ENCODE measurements at regions not wholly inside any gene's neighbourhood (a gene's known extent, or its start where the extent isn't known, plus 50 kb on each side); places are given as distances from the start of the nearest gene placed in this dataset.

DNA sequence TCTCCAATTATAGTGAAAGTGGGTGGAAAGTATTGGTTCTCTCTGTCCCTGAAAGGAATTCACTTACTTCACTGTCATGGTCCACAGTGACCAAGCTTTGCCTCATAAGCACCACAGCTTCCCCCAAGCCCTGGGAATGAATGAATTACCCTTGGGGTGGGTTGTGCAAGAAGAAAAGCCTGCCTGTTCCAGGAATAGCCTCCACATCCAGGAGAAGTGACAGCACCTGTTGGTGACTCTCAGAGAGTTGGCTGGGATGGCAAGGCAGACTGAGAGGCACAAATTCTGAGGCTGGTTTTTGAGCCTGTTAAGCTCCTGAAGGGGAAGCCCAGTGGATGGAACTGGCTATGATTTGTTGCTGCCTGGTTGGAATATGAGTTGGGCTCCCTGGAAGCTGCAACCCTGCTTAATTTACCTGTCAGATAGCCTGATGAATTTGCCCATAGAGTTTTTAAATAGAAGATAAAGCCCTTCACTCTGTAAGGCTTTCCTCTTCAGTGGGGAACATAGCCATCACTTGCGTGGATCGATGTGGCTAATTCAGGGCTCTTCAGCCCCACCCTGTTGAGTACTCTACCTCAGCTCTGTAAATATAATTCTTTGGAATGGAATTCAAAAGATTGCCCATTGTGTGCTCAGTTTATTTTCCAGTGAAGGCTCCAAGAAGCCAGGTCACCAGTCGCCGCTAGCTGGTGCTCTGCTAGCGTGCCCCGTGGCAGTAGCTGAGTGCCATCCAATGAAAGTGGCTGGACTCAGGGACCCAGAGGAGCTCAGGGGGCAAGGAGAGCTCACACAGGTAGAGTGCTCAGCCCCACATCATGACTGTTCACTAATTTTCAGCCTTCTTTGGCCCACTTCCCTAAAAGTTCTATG lies 479.3 kb downstream of the IRS1 start:
- TF ChIP-seq CTCF (IDR thresholded peaks at IDR 0.05) = no peak
- Mint-ChIP-seq H3K36me3 (ENCODE audit: unreplicated experiment) (no peaks in the 10 kb centered on the region), H3K4me3 (ENCODE audit: unreplicated experiment) (no peak overlapping the region), H3K9me3 (ENCODE audit: unreplicated experiment) (no peaks in the 10 kb centered on the region), H3K27me3 (ENCODE audit: unreplicated experiment) (no peaks in the 10 kb centered on the region), H3K27ac (ENCODE audit: unreplicated experiment) (no peak overlapping the region), H3K4me1 (ENCODE audit: unreplicated experiment) (no peaks in the 10 kb centered on the region)
- no peak for DNase-seq (ENCODE audit: extremely low spot score, unreplicated experiment)

DNA sequence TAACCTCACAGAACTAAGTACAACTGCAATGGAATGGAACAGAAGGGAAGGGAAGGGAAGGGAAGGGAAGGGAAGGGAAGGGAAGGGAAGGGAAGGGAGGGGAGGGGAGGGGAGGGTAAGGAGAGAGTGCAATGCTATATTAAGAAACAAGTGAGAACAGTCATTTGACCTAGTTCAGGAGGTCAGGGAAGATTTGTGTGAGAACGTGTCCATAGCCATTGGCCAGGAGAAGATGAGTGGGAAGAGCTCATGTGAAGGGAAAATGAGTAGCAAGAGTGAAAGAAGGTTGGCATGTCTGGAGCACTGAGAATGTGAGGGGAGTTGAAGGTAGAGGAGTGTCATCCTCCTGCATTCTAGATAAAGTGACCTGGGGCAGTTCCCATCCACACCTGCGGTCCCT lies 481.6 kb downstream of the IRS1 start:
- DNase-seq (ENCODE audit: extremely low spot score, unreplicated experiment) = no peak
- H3K4me1 Mint-ChIP-seq (ENCODE audit: unreplicated experiment) = no peaks in the 10 kb centered on the region
- no peak overlapping the region for H3K27ac Mint-ChIP-seq (ENCODE audit: unreplicated experiment)
- TF ChIP-seq CTCF (IDR thresholded peaks at IDR 0.05) = no peak
- H3K36me3 Mint-ChIP-seq (ENCODE audit: unreplicated experiment) = no peaks in the 10 kb centered on the region
- H3K4me3 Mint-ChIP-seq (ENCODE audit: unreplicated experiment) = no peak overlapping the region
- H3K27me3 Mint-ChIP-seq (ENCODE audit: unreplicated experiment) = no peaks in the 10 kb centered on the region
- H3K9me3 Mint-ChIP-seq (ENCODE audit: unreplicated experiment) = no peaks in the 10 kb centered on the region

DNA sequence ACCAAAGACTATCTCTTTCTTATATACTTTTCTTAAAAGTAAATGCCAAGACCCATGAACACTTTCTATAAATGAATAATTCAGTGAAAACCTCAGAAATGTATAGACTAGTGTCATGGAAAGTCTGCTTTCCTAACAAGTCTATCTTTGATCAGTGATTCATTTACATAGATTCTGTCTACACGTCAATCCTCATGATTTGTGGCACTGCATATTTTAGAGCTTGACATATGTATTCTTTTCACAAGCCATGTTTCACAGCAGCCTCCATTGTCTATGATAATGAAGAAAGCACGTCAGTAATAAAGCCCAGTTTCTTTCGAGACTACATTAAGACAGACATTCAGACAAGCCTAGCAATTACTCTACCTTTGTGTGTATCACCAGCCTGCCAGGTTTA lies 486.6 kb downstream of the IRS1 start:
- Mint-ChIP-seq H3K4me3 (ENCODE audit: unreplicated experiment) (no peak overlapping the region), H3K27me3 (ENCODE audit: unreplicated experiment) (no peaks in the 10 kb centered on the region), H3K9me3 (ENCODE audit: unreplicated experiment) (peaks cover 8% of the 10 kb centered on the region), H3K4me1 (ENCODE audit: unreplicated experiment) (peaks cover 12% of the 10 kb centered on the region), H3K36me3 (ENCODE audit: unreplicated experiment) (no peaks in the 10 kb centered on the region), H3K27ac (ENCODE audit: unreplicated experiment) (no peak overlapping the region)
- TF ChIP-seq CTCF (IDR thresholded peaks at IDR 0.05) = no peak
- DNase-seq (ENCODE audit: extremely low spot score, unreplicated experiment) = no peak

GRCh38 chr2:226312155-226312554 lies 487.5 kb downstream of the IRS1 start:
- peaks cover 8% of the 10 kb centered on the region for H3K9me3 Mint-ChIP-seq (ENCODE audit: unreplicated experiment)
- H3K4me3 Mint-ChIP-seq (ENCODE audit: unreplicated experiment) = no peak overlapping the region
- peaks cover 12% of the 10 kb centered on the region for H3K4me1 Mint-ChIP-seq (ENCODE audit: unreplicated experiment)
- no peaks in the 10 kb centered on the region for H3K27me3 Mint-ChIP-seq (ENCODE audit: unreplicated experiment)
- H3K36me3 Mint-ChIP-seq (ENCODE audit: unreplicated experiment) = no peaks in the 10 kb centered on the region
- DNase-seq (ENCODE audit: extremely low spot score, unreplicated experiment) = no peak
- no peak overlapping the region for H3K27ac Mint-ChIP-seq (ENCODE audit: unreplicated experiment)
- TF ChIP-seq CTCF (IDR thresholded peaks at IDR 0.05) = no peak

DNA sequence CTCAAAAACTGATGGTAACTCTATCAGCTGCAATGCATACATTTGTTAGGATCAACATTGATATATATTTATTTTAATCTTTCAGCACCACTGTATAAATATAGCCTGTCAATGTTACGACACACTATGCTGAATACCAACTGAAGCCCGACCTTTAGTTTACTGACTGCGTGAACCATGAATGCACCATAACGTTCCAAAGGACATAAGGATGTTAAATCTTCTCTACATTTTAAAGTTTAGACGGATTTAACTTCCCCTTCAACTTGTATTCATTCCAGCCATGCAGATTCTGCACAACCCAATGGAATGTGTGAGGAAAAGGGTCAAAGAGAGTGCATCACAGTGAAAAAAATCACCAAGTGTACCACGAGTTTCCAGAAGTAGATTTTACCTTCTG lies 489.5 kb downstream of the IRS1 start:
- no peak for TF ChIP-seq CTCF (IDR thresholded peaks at IDR 0.05)
- no peaks in the 10 kb centered on the region for H3K27me3 Mint-ChIP-seq (ENCODE audit: unreplicated experiment)
- no peaks in the 10 kb centered on the region for H3K36me3 Mint-ChIP-seq (ENCODE audit: unreplicated experiment)
- H3K9me3 Mint-ChIP-seq (ENCODE audit: unreplicated experiment) = peaks cover 8% of the 10 kb centered on the region
- H3K27ac Mint-ChIP-seq (ENCODE audit: unreplicated experiment) = no peak overlapping the region
- H3K4me3 Mint-ChIP-seq (ENCODE audit: unreplicated experiment) = no peak overlapping the region
- no peak for DNase-seq (ENCODE audit: extremely low spot score, unreplicated experiment)
- H3K4me1 Mint-ChIP-seq (ENCODE audit: unreplicated experiment) = peaks cover 12% of the 10 kb centered on the region

Measured in osteocyte (in vitro differentiated cells).